Islet of Langerhans (tissue), 1 donor: ENCODE measurements at regions not wholly inside any gene's neighbourhood (a gene's known extent, or its start where the extent isn't known, plus 50 kb on each side); places are given as distances from the start of the nearest gene placed in this dataset.
A peak's percentile ranks its signal among the peaks of the same experiment; 100 is the strongest.

Experiments used
- FAIRE-seq: peaks from one replicate; lab custom pipeline; 2011; peaks lifted over from hg19 to GRCh38; lab: Jason Lieb, UNC

DNA sequence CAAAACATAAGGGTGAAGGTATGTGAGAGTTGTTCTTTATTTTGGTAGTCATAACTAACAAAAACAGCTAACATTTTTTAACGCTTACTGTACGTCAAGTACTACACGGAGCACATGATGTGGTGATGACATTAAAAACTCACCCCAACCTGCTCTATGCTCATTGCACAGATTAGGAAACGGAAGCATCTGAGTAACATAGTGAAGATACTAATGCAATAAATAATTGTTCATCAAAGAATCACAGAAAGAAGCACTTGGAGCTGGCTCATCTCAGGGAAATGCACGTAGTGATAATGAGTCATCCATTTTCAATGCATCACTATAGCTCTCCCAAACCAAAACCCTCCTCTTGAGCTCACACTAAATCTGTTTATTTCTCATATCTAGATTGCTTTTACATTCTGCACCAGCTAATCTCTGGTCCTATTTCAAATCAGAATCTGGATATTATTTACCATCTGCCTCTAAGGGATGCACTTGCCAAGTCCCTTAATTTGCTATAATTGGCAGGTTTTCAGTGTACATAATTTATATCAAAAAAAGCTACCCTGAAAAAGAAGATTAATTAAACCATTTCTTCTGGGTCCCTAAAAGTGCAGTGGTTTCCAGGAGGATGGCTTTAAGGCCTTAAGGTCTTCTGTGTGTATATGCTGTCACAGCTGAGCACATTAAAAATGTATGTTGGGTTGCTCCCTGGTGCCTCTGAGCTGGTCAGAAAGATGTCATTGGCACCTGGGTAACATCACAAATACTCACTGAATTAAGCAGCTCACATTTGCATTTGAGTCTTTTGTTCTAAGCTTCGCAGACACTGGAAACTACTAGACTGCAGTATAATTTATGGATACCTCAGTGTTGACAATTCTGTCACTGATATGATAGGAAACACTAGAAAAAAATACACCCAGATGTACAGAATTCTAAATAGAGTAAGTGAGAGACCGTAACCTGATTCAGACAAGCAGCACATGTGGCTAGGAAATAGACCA lies 677.4 kb upstream of the CITED2 start:
- FAIRE-seq = no peak

DNA sequence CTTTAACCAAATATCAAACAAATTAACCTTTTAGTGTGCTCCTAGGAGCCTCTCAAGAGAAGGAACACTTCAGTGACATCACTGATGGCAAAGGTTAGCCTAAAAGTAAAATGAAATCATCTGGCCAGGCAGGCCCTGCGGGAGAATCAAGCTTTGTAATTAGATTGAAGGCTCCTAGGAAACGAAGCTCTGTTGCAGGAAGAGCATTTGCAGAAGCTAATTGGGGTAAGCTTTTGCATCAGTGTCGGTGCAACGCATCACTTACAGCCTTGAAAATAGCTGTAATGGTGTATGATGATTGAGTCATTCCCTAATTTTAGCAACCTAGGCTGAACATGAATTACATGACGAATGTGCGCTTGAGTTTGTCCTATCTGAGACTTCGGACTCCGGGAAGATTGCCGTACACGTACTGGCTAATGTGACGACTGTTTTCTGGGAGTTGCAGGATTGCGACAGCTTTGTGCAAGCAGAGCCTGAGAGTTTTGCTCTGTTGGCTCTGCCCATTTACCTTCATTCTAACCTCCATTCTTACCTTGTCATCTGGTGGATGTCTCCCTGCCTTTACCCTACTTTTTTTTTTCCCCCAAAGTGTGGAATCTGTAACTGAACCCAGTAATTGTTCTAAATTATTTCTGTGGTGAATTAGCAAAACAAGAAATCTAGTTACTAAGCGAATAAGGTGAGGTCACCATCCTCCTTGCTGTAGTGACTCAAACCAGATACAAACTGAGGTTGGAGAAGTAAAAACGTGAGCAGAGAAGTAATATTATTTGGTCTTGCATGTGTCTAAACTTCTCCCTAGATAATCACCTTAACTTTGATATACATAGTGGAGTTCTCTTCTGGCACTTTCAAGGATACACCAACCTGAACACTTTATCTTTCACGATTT lies 675.9 kb upstream of the CITED2 start:
- FAIRE-seq = peak; percentile 90

DNA sequence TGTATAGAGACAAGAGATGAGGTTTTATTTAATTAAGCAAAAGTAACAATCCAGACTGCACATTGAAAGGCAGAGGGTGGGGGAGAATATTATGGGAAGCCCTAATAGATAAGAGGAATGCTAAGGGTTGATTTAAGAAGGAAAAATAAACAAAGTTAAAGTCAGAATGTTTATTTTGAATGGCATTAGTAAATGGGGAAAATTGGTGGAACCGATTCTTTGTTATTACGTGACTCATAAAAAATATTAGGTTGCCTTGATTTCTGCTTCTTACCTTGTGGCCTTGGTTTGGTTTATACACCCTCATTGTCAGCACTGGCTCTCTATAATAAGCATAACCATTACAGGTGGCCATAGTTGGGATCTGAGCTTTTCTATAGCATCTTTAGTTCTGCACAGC lies 674.8 kb upstream of the CITED2 start:
- no peak for FAIRE-seq

DNA sequence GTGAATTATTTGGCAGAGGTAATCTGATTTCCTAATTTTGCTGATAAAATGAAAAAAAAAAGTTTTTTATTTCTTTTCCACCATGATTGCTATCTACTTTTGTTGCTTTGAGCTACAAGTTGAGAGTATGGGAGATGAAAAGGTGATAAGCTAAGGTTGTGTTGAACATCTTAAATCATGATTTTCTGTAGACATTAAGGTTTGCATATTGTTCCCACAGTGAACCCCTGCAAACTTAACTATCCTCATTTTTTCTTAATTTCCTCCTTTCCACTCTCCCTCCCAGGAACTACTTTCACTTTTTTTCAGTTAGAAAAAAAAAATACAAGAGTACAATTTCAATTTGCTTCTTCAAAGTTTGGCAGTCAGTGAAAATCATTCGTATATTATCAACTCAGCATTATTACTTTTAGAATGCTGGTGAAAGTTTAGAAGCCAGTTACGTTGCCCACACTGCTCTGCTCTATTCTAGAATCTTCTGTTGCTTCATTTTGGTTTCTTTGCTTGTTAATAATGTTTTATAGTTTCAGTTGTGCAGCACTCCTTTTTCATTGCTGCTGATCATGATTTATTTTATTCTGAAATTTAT lies 673.8 kb upstream of the CITED2 start:
- FAIRE-seq = no peak

DNA sequence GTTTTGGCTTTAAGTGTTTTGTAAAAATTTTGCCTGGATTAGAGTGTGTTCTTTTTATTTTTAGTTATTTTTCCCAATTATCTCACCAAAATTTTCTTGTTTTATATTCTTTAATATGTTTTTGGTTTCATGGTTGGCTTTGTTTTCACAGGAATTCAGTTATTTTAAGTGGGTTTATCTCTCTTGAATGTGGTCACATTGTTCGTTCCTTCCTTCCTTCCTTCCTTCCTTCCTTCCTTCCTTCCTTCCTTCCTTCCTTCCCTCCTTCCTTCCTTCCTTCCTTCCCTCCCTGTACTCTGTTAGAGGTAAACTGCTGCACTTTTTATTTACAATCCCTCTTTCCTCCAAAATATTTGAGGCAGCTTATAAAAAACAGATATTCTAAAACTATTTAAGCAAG lies 672.9 kb upstream of the CITED2 start:
- FAIRE-seq = no peak

DNA sequence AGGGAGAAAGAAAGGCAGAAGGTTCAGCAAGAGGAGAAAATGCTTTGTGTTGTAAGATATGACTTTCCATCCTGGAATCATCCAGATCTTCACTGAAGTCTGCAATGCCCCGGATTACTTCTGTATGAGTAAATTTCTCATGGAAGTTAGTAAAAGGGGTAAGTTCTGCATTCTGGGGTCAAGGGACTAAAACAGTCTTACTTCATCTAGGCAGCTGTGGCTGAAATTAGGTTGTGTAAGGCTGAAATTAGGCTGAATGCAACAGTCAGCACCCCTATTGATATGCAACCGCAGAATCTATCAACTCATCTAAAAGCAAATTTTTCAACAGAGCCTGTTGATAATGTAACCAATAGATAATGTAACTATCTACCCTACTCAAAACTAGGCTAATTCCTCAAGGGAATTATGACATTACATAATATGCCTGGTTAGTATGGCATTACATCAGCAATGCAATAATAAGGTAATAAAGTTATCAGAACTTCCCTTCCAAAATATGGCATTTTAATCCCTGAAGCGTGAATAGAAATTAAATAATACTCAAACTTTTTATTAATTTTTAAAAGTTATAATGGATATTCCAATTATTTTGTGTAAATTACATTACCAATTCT lies 671.7 kb upstream of the CITED2 start:
- FAIRE-seq = no peak

DNA sequence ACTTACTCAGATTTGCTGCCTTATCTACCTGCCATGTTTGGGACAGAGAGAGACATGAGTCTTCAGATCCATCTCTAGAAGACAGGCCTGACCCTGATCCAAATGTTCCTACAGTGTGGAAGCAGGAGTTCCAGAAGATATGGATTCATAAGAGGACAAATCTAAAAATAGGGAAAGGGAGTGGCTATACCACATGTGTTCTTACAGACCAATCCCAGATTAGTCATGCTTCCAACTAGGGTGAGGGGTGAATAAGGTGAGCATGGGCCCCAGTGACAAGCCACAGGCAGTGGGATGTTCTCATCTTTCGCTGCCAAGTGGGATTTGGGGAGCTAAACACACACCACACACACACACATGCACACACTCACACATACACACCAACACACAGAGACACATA lies 670.7 kb upstream of the CITED2 start:
- FAIRE-seq = no peak

DNA sequence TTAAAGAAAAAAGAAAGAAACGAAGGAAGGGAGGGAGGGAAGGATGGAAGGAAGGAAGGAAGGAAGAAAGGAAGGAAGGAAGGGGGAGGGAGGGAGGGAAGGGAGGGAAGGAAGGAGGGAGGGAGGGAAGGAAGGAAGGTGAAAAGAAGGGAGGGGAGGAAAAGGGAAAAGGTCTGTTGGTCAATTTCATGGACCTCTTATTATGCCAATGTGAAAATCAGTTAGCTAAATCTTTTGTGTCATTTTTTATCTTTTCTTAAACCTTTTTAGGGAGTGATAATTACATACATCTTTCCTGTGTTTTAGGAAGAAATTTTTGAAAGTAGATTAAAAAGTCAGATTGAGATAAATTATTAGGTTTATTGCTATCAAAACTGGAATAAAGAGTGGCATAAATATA lies 670.2 kb upstream of the CITED2 start:
- FAIRE-seq = no peak

DNA sequence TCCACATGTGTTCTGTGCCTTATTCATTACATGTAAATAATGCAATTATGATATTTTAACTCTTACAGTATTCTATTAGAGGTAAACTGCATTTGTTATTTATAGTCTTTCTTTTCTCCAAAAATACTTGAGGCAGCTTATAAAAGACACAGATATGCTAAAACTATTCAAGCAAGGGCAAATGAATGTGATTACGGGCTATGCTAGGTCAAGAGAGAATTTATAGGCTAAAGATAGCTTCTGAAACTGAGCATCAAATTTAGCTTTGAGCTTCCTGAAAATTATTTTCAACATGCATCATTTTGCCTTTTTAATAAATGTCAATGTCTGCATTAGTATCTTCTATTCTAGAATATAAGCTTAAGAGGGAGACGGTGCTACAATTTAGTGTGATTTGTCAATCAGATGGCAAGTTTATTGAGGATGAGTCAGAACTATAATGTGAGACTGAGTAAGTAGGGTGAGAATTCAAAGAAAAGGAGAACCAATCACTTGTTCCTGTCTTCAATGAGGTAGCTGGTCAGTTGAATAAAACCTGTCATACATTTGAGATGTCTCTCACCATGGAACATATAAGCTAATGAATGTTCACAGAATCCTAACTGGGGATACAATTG lies 669.4 kb upstream of the CITED2 start:
- FAIRE-seq = peak; percentile 71

DNA sequence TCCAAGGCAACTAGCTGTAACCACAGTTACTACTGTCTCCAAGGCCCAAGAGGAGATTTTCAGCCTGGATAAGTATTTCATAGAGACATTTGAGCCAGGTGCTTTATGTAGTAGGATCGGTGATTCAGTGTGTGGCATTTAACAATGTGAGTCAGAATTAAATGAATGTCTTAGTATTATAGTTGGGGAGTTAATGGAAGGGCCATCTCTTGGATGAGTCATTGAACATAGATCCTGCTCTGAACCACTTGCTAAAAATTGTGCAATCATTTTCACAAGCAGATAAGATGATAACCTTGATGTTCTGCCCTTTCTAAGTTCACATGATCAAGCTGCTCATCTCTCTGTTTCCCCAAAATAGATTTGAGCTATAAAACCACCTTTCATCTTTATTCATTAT lies 668.9 kb upstream of the CITED2 start:
- FAIRE-seq = peak; percentile 100

DNA sequence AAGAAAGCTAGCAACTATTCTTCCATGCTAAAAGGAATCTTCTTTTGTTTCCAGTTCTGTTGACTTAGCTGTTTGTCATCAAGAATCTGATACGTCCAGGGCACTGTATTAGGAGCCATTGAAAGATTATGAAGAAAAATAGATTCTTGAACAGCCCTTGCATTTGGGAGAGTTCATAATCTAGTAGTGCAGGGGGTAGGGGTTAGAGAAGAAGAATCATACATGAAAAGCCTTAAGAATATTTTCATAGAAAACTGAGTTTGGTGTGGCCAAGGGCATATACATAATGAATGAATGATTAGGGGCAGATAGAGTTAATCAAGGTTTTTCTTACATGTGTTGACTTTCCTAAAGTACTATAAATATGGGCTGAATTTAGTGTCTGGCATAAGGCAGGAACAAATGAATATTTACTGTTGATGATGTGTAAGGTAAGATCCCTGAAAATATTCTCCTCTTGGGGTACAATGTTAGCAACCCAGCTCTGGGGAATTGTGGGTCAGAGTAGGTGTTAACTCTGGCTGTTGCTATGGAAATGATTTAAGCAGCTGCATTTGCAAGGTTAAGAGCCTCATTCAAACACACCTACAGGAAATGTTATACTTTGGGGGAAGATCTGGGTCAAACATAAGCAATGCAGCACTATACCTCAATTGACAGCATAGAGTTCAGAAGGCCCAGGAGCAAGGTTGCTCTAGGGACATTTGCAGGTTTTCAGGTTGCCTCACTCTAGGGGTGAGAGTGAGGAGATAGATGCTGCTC lies 667.3 kb upstream of the CITED2 start:
- no peak for FAIRE-seq

DNA sequence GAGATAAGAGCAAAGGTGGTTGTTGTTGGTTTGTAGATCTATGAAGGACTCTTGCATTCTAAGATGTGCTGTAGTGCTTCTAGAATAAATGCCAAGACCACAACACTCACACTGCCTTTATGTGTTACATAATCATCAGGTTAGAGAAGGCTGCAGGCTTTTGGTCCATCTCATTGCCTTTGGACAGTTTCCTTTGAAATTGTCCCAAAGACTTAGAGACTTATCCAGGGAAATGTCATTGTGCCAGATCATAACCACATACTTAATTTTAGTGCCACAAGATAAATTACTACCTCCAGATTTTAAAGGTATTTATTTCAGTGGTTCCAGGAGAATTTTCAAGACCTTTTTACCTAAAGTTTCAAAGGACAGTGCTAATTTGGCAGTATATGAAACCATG lies 666.6 kb upstream of the CITED2 start:
- no peak for FAIRE-seq

DNA sequence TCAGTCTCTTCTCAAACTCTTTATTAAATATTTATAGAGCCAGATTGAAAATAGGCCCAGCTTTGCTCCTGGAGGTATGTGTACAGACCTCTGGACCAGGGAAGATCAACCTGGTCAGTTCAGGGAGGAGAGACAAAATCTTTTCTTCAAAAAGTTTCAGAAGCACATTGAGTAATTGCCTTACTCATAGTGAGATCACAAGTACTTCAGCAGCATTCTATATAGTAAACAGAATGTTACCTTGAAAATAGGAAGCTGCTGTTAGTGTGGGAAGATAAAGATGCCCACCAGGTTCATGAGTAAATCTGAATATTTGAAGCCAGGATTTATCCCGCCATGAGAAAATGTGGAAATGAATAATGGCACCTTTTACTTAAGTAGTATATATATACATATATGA lies 665.9 kb upstream of the CITED2 start:
- no peak for FAIRE-seq

DNA sequence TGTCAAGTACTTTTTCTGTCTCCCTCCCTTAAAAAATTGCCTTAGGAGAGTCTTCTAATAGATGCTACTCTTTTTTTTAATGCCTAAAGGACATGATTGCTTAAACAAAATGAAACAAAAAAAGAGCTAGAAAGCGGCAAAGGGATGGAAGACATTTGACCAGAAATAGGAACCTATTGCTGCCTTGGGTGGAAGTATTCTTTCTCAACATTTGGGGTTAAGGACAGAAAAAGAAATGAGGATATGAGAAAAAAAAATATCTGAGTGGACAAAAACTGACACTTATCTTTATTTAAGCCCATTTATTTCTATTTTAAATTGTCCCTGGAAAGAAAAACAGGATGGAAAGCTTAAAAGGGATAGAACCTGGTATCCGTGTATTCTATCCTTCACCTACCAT lies 664.9 kb upstream of the CITED2 start:
- no peak for FAIRE-seq

DNA sequence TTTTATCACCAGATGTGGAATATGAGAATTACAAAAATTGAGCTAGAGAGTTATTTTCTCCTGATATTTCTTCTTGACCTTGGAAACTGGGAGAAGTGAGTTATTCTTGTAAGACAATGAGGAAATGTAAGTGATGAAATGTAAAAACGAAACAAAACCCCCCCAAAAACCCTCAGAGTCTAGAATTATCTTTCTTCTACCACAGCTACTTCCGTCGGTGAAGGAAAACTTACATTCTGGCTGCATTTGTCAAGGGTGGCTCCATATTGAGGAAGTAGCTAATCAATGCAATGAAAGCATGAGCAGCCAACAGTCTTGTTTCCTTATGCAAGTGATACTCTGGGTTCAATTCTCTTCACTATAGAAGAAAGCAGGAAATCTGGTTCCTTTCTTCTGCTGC lies 661.7 kb upstream of the CITED2 start:
- no peak for FAIRE-seq

DNA sequence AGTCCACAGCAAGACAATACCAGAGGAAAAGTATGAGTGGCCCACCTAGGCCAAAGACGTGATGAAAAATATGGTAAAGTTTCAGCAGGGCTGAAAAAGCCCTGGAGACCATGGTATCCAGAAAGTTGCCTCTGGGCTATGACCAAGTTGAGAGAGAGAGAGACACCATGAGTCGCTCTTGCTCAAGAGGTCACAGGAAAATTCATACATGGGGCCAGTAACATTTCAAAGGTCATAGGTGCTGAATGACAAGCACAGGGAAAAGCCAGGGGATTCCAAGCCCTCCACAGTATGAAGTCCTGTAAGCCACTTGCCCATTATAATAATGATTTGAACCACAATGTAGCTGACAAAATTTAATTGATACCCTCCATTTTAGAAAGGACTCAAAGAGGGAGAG lies 657.7 kb upstream of the CITED2 start:
- no peak for FAIRE-seq

DNA sequence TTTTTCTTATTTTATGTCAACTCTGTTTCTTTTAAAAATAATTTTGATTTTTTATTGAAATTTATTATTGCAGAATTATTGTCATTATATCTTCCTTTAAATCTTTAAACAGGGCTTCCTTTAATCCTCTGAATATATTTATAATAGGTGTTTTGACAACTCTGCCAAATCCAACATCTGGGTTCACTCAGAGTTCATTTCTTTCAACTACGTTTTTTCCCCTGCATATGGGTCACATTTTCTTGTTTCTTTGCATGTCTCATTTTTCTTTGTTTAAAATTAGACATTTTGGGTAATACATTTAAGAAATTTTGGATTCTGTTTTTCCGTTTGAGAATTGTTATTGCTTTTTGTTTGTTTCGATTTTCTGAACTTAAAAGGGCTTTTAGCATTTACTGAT lies 655.1 kb upstream of the CITED2 start:
- FAIRE-seq = no peak

DNA sequence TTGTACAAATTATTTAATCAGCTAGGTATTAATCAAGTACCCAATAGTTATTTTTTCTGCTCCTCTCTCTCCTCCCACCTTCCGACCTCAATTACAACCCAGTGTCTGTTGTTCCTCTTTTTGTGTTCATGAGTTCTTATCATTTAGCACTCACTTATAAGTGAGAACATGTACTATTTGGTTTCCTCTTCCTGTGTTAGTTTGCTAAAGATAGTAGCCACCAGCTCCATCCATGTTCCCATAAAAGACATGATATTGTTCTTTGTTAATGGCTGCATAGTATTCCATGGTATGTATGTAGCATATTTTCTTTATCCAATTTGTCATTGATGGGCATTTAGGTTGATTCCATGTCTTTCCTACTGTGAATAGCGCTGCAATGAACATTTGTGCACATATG lies 652.8 kb upstream of the CITED2 start:
- no peak for FAIRE-seq

DNA sequence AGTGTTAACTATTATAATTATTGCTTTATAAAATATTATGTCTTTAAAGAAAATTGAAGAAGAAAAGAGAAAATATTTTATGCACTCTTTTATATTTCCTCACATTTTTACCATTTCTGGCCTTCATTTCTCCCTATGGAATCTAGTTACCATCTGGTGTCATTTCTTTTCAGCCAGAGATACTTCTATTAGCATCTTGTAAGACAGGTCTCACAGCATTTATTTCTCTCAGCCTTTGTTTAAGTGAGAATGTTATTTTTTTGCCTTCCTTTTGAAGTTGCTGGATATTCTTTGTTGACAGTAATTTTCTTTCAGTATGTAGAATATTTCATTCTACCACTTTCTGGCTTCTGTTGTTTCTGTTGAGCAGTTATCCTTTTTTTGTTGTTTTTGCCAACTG lies 652.1 kb upstream of the CITED2 start:
- no peak for FAIRE-seq

DNA sequence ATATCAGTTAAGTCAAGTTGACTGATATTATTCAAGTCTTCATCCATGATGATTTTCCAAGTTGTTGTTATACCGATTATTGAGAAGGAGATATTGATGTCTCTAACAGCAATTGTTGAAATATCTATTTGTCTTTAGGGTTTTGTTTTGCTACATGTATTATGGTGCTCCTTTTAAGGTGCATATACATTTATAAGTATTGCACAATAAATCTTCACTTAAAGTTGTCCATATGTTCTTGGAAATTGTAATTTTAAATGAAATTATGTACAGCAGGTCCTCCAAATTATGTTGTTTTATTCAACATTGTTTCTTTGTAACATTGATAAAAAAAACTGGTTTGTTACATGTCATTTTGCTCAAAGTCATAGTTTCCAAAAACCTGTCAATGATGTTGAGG lies 650.7 kb upstream of the CITED2 start:
- FAIRE-seq = peak; percentile 30

DNA sequence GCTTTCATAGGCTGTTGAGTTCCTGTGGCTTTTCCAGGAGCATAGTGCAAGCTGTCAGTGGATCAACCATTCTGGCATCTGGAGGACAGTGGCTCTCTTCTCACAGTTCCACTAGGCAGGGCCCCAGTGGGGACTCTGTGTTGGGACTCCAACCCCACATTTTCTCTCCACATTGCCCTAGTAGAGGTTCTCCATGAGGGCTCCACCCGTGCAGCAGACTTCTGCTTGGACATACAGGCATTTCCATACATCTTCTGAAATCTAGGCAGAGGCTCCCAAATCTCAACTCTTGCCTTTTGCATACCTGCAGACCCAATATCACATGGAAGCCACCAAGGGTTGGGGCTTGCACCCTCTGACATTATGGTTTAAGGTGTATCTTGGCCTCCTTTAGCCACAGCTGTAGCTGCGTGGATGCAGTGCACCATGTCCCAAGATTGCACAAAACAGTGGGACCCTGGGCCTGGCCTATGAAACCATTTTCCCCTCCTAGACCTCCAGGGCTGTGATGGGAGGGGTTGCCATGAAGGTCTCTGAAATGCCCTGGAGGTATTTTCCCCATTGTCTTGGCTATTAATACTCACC lies 645.9 kb upstream of the CITED2 start:
- no peak for FAIRE-seq
